ENCODE measurements at regions not wholly inside any gene's neighbourhood (a gene's known extent, or its start where the extent isn't known, plus 50 kb on each side); places are given as distances from the start of the nearest gene placed in this dataset.

GRCh38 chr20:61026731-61027130 is 225.3 kb upstream of the CDH4 start:
- no peak for ATAC-seq
- DNase-seq, result no peak
- Histone ChIP-seq H3K9ac (ENCODE audit: low read length) (no peak overlapping the region), H3K9me3 (ENCODE audit: low read length) (no peaks in the 10 kb centered on the region), H3K4me2 (ENCODE audit: low read length) (no peak overlapping the region), H3K4me3 (ENCODE audit: low read length) (no peak overlapping the region), H4K20me1 (ENCODE audit: low read length) (no peaks in the 10 kb centered on the region), H3K27ac (ENCODE audit: low read length) (no peak overlapping the region), H3K27me3 (ENCODE audit: low read length) (no peaks in the 10 kb centered on the region), H2AFZ (ENCODE audit: low read length) (no peak overlapping the region), H3F3A (ENCODE audit: low read length, unreplicated experiment) (no peaks in the 10 kb centered on the region), H3K79me2 (ENCODE audit: low read length) (no peaks in the 10 kb centered on the region), H3K9me2 (replicated peaks; ENCODE audit: low read length) (no peaks in the 10 kb centered on the region), H3K4me1 (ENCODE audit: insufficient read depth, low read length) (no peaks in the 10 kb centered on the region), H3K36me3 (ENCODE audit: low read depth, low read length) (no peaks in the 10 kb centered on the region)
- intact Hi-C loops (cut with micrococcal nuclease), result no loop called here
- no TSS peak for BruUV-seq (replicated peaks)
- TF ChIP-seq EZH2 (IDR thresholded peaks at IDR 0.05; ENCODE audit: low read length, unreplicated experiment) (no peak), CTCF (conservative IDR thresholded peaks at IDR 0.05; ENCODE audit: low read depth, low read length) (no peak), EZH2phosphoT487 (IDR thresholded peaks at IDR 0.05; ENCODE audit: borderline replicate concordance, low read length) (no peak)
- CTCF ChIA-PET, result no interaction called here
- POLR2A ChIA-PET (ENCODE audit: unreplicated experiment), result no interaction called here

GRCh38 chr20:61027218-61027617 is 224.8 kb upstream of the CDH4 start:
- no peaks in the 10 kb centered on the region for H4K20me1 ChIP-seq (ENCODE audit: low read length)
- ChIA-PET POLR2A (ENCODE audit: unreplicated experiment) (no interaction called here), CTCF (no interaction called here)
- H3K9ac ChIP-seq (ENCODE audit: low read length), result no peak overlapping the region
- no peaks in the 10 kb centered on the region for H3K9me2 ChIP-seq (replicated peaks; ENCODE audit: low read length)
- H2AFZ ChIP-seq (ENCODE audit: low read length), result no peak overlapping the region
- H3K27me3 ChIP-seq (ENCODE audit: low read length), result no peaks in the 10 kb centered on the region
- intact Hi-C loops (cut with micrococcal nuclease), result no loop called here
- no peak overlapping the region for H3K4me2 ChIP-seq (ENCODE audit: low read length)
- H3K27ac ChIP-seq (ENCODE audit: low read length), result no peak overlapping the region
- no TSS peak for BruUV-seq (replicated peaks)
- no peak for DNase-seq
- no peak overlapping the region for H3K4me3 ChIP-seq (ENCODE audit: low read length)
- no peak for ATAC-seq
- H3K79me2 ChIP-seq (ENCODE audit: low read length), result no peaks in the 10 kb centered on the region
- no peaks in the 10 kb centered on the region for H3K36me3 ChIP-seq (ENCODE audit: low read depth, low read length)
- H3F3A ChIP-seq (ENCODE audit: low read length, unreplicated experiment), result no peaks in the 10 kb centered on the region
- no peaks in the 10 kb centered on the region for H3K4me1 ChIP-seq (ENCODE audit: insufficient read depth, low read length)
- TF ChIP-seq EZH2phosphoT487 (IDR thresholded peaks at IDR 0.05; ENCODE audit: borderline replicate concordance, low read length) (no peak), EZH2 (IDR thresholded peaks at IDR 0.05; ENCODE audit: low read length, unreplicated experiment) (no peak), CTCF (conservative IDR thresholded peaks at IDR 0.05; ENCODE audit: low read depth, low read length) (no peak)
- H3K9me3 ChIP-seq (ENCODE audit: low read length), result no peaks in the 10 kb centered on the region

- Histone ChIP-seq H3K4me3 (ENCODE audit: low read length) (no peak overlapping the region), H4K20me1 (ENCODE audit: low read length) (no peaks in the 10 kb centered on the region), H3K27me3 (ENCODE audit: low read length) (no peaks in the 10 kb centered on the region), H3K9ac (ENCODE audit: low read length) (no peak overlapping the region), H3K9me2 (replicated peaks; ENCODE audit: low read length) (no peaks in the 10 kb centered on the region), H2AFZ (ENCODE audit: low read length) (no peak overlapping the region), H3K9me3 (ENCODE audit: low read length) (no peaks in the 10 kb centered on the region), H3K4me2 (ENCODE audit: low read length) (no peak overlapping the region), H3K27ac (ENCODE audit: low read length) (no peak overlapping the region), H3F3A (ENCODE audit: low read length, unreplicated experiment) (no peaks in the 10 kb centered on the region), H3K36me3 (ENCODE audit: low read depth, low read length) (no peaks in the 10 kb centered on the region), H3K79me2 (ENCODE audit: low read length) (no peaks in the 10 kb centered on the region), H3K4me1 (ENCODE audit: insufficient read depth, low read length) (no peaks in the 10 kb centered on the region)
- ChIA-PET CTCF (no interaction called here), POLR2A (ENCODE audit: unreplicated experiment) (no interaction called here)
- DNase-seq (no peak), ATAC-seq (no peak)
- intact Hi-C loops (cut with micrococcal nuclease), result no loop called here
- BruUV-seq (replicated peaks), result no TSS peak
- TF ChIP-seq EZH2phosphoT487 (IDR thresholded peaks at IDR 0.05; ENCODE audit: borderline replicate concordance, low read length), result no peak
- no peak for TF ChIP-seq CTCF (conservative IDR thresholded peaks at IDR 0.05; ENCODE audit: low read depth, low read length)
- no peak for TF ChIP-seq EZH2 (IDR thresholded peaks at IDR 0.05; ENCODE audit: low read length, unreplicated experiment)
Observed at GRCh38 chr20:61030130-61030529, 221.9 kb upstream of the CDH4 start.
